CD4-positive, alpha-beta T cell treated with Interleukin-17A for 1 hour (primary cell): ENCODE measurements at regions not wholly inside any gene's neighbourhood (a gene's known extent, or its start where the extent isn't known, plus 50 kb on each side); places are given as distances from the start of the nearest gene placed in this dataset.

Source experiments
- DNase-seq: peaks from one replicate; pipeline ENCODE4 v3.0.0-alpha.2; 2020

GRCh38 chr11:112357488-112357887 lies 96.8 kb upstream of the PLET1 start:
- DNase-seq = no peak

DNA sequence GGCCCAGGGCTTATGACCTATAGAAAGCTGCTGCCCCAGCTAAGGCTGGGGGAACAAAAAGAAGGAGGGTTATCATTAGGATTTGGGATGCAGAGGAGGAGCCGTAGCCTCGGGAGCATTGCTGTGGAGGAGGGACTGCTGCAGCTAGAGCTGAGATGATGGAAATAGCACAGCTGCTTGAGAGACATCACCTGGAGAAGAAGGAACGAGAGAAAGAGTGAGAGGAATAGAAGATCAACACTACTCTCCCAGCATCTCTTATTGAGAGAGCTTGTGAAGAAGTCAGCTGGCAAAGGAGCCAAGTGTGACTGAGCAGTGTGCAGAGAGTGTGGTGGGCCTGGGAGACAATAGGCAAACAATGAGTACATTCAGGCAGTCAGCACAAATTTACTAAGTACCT lies 100.7 kb upstream of the PLET1 start:
- no peak for DNase-seq

- no peak for DNase-seq
Measured at GRCh38 chr11:112363527-112363926, 102.9 kb upstream of the PLET1 start.

DNA sequence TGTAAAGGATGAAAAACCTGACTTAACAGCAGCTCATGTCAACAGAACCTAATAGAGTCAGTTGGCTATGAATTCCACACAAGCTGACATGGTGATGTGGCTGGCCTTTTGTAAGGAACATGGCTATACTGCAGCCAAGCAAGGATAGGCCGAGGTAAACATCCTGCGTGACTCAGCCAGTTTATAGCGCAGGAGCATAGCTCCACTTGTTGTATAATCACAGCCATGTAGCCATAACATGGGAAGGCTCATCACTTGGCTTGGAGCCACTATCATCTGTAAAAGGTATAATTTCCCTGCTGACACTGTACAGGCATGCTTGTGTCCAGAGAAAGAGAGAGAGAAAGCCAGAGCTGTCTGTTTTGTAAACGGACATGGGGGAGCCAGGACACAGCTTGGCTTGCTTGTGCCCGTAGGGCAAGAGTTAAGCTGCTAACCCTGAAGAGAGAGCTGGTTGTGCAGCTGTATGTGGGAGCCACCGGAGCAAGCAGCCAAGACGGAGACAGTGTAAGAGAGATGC lies 104.4 kb upstream of the PLET1 start:
- no peak for DNase-seq

- DNase-seq = no peak
Measured at GRCh38 chr11:112366012-112366411, 105.4 kb upstream of the PLET1 start.

- DNase-seq = no peak
Measured at GRCh38 chr11:112366777-112367176, 106.1 kb upstream of the PLET1 start.

DNA sequence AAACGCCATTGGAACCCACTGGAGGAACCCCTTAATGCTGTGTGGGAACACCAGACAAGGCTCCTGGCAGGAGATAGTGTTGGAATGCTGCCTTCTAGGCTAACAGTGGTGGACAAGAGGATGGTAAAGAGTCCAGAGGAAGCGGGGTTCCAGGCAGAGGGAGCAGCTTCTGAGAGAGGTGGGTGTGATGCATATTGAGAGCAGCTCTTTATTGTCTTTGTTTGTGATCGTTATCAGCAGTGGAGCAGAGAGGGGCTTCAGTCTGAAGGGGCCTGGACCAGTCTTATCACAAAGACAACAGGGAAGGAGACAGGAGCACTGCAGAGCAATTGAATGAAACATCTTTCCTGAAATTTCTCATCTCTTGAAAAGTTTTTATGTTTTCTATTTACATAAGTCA lies 106.8 kb upstream of the PLET1 start:
- no peak for DNase-seq

- DNase-seq = no peak
Measured at GRCh38 chr11:112367895-112368294, 107.2 kb upstream of the PLET1 start.

GRCh38 chr11:112368381-112368780 lies 107.7 kb upstream of the PLET1 start:
- no peak for DNase-seq

GRCh38 chr11:112369374-112369773 lies 108.7 kb upstream of the PLET1 start:
- no peak for DNase-seq

GRCh38 chr11:112369916-112370315 lies 109.3 kb upstream of the PLET1 start:
- DNase-seq = no peak

DNA sequence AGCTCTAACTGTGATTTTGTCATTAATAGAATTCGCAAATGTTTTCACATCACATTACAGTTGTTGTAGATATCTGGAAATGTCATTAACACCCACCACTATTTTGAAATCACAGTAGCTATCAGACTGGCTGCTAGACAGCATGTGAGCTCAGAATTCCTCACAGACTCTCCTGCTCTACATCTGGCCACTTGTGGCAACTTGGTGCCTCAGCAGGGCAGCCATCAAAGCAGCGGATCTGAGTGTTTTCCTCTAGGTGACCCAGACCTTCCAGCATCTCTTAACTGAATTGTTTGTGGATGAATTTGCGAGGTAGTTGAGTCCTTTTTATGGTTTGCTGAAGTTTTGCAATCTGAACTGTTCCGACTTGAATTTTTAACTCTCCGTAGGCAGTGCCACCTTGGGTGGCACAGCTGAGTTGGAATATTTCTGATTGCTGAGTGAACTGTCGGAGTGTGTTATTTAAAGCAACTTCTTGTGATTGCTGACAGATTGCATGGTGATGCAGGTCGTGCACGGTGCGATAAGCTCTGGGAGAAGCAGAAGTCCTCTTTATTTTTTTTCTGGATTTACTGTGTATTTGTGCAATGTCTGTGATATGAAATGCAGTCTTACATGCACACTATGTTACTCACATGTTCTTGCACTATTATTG lies 114.0 kb upstream of the PLET1 start:
- DNase-seq = no peak

DNA sequence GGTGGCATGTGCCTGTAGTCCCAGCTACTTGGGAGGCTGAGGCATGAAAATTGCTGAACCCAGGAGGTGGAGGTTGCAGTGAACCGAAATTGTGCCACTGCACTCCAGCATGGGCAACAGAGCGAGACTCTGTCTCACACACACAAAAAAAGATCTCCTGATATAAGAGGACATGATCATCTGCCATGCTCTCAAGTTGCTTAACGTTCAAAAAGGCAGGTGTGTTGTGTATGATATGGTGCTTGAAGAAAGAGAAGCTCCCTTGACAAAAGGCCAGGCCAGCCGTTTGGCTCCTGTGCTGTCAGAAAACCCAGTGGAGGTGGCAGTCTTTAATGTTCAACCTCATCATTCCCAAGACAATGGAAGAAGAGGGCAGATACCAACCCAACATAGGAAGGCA lies 117.3 kb upstream of the PLET1 start:
- no peak for DNase-seq

GRCh38 chr11:112380464-112380863 lies 119.8 kb upstream of the PLET1 start:
- no peak for DNase-seq

- no peak for DNase-seq
Measured at GRCh38 chr11:112381578-112381977, 120.9 kb upstream of the PLET1 start.

GRCh38 chr11:112382561-112382960 lies 121.9 kb upstream of the PLET1 start:
- no peak for DNase-seq

GRCh38 chr11:112388496-112388895 lies 127.8 kb upstream of the PLET1 start:
- DNase-seq = no peak

- DNase-seq = no peak
Measured at GRCh38 chr11:112391086-112391485, 130.4 kb upstream of the PLET1 start.

- no peak for DNase-seq
Measured at GRCh38 chr11:112392904-112393303, 132.2 kb upstream of the PLET1 start.

GRCh38 chr11:112394304-112394703 lies 133.6 kb upstream of the PLET1 start:
- no peak for DNase-seq

- DNase-seq = no peak
Measured at GRCh38 chr11:112396076-112396475, 135.4 kb upstream of the PLET1 start.

GRCh38 chr11:112398798-112399478 lies 138.3 kb upstream of the PLET1 start:
- DNase-seq = no peak

DNA sequence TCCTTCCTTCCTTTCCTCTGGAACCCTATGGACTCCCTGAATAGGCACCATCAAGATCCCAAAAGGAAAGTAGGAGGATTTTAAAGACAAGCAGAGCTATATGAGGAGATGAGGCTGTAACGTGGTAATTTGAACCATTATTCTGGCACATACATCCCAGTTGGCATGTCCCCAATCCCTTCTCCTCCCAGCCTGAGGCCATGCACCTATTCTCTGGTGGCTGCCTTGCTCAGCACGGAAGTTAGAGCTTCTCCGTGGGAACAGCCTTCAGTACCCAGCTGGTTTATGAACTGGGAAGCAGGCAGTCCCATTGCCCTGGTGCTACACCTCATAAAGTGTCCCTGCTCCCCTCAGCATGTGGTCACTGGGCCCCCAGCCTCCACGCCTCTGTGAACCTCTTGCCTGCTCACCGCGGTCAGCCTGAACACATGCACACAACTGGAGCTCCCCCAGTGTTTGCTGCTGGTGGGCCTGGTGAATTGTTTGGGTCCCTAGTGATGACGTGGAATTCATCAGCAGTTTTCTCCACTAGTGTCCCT lies 139.9 kb upstream of the PLET1 start:
- DNase-seq = no peak

DNA sequence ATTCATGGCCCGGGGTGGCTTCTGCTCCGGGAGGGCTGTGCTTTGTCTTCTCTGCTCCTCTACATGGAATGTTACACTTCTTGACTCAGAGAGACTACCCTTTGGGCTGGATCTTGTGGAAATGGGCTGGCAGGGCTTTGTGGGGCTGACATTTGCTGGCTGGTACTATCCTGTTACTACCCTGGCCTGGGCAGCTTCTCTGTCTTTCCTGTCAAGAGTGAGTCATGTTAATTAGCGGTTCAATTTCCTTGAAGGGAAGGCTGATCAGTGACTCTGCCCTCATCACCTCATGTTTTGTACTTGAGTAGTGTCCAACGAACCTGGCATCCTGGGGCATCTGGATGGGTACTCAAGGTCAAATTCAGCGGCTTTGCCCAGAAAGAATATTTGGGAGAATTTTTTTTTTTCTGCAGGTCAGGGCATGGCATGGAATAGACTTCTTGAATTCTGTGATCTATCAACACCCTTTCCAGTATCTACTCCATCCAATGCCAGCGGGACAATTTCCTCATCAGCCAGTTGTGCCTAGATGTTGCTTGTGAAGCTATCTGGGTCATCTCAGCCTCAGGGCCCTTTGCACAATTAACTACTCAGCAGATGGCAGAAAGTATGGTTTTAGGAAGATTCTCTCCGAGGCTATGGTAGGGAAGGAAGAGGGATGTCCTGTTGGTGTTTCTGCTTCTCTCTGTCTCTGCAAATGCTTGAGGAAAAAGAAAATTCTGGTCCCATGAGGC lies 140.5 kb upstream of the PLET1 start:
- DNase-seq = no peak
